ENCODE measurements at regions not wholly inside any gene's neighbourhood (a gene's known extent, or its start where the extent isn't known, plus 50 kb on each side); places are given as distances from the start of the nearest gene placed in this dataset.
"Not testable (repeated sequence)": the region's sequence is repeated elsewhere in the genome, so short reads cannot be mapped to it uniquely, and the experiment has no call there.

DNA sequence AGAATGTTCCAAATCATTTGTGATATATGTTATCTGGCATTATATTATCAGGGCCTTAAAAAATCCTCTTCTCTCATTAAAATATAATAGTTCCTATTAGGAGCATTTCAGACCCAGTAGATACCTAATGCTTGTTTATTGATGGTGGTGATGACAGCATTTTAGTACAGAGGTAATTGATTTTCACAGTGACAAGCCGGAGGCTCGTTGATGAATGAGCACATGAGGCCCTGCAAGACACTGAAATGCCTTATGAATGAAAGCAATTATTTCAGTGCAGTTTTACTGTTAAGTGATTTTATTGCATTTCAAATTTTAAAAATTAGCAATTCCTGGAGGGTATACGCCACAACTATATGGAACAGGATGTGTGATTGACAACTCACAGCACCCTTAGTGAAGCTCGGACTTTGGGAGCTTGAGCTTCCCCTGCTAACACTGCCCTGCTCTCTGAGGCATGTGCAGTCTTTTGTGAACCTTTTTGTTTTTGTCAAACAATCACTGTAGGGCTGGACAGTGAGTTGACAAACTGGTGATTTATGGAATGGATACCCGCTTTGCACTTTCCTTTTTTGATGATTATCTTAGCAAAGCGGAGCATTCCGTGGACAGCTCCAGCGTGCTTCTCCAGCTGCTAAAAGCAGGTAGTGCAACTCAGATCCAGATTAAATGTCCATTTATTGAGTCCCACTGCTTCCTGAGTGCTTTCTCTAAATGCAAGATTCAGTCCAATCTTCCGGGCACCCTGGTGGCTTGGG lies 187.0 kb upstream of the ATP10A start:
- Mint-ChIP-seq H3K36me3 (no peaks in the 10 kb centered on the region), H3K9me3 (ENCODE audit: low read depth) (no peaks in the 10 kb centered on the region), H3K4me3 (no peak overlapping the region), H3K4me1 (ENCODE audit: low read depth) (no peaks in the 10 kb centered on the region), H3K27me3 (peaks cover 2% of the 10 kb centered on the region), H3K27ac (no peak overlapping the region)

DNA sequence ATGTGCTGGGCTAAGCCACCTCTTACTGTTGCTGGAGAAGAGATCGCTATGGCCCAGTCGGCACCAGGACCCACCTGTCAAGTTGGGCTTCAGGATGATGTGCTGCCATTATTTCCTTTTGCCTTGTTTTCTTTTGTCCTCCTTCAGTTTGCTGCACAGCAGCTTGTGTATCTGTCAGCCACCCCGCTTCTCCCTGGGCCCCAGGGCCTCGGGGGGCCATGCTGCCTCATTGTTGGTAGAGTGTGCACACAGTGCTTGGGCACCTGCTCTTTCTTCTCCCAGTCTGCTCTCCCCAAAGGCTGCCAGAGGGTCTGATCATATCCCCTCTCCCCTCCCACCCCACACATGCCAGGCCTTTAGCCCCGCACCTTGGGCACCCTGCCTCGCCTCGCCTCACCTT lies 185.5 kb upstream of the ATP10A start:
- Mint-ChIP-seq H3K27ac (no peak overlapping the region), H3K9me3 (ENCODE audit: low read depth) (no peaks in the 10 kb centered on the region), H3K4me3 (no peak overlapping the region), H3K36me3 (no peaks in the 10 kb centered on the region), H3K27me3 (peaks cover 6% of the 10 kb centered on the region), H3K4me1 (ENCODE audit: low read depth) (no peaks in the 10 kb centered on the region)

DNA sequence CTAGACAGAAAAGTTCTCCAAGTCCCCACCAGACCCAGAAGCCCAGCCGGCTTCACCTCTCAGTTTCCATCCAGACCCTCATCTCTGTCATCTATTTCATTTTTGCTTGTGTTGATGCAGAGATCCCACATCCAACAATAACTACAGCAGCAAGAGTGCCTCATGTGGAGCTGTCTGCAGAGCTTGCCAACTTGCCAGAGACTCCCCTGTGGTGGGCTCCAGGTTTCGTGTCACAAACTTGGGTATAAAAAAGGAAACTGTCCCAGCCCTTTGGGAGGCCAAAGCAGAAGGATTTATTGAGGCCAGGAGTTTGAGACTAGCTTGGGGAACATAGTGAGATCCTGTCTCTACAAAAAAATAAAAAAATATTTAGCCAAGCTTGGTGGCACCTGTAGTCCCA lies 182.4 kb upstream of the ATP10A start:
- H3K9me3 Mint-ChIP-seq (ENCODE audit: low read depth): no peaks in the 10 kb centered on the region
- H3K4me1 Mint-ChIP-seq (ENCODE audit: low read depth): no peaks in the 10 kb centered on the region
- H3K27me3 Mint-ChIP-seq: peaks cover 12% of the 10 kb centered on the region
- no peak overlapping the region for H3K27ac Mint-ChIP-seq
- no peaks in the 10 kb centered on the region for H3K36me3 Mint-ChIP-seq
- H3K4me3 Mint-ChIP-seq: no peak overlapping the region

DNA sequence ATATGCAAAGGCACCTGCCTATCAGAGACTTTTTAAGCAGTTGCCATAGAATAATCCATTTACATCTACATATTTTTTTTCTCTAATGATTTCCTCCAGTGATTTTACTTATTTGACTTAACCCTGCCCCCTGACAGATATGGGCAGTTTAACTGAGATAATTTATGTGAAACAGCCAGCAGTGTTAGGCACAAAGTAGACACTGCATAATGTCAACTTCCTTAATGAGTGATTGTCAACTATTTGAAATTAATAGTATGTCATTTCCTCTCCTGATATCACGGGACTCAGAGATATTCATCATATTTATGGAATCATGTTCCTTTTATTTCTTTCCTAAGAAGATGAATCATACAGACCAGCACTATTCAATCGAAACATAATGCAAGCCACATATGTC lies 179.9 kb upstream of the ATP10A start:
- Mint-ChIP-seq H3K27me3 (peaks cover 16% of the 10 kb centered on the region), H3K27ac (no peak overlapping the region), H3K9me3 (ENCODE audit: low read depth) (no peaks in the 10 kb centered on the region), H3K4me3 (no peak overlapping the region), H3K36me3 (no peaks in the 10 kb centered on the region), H3K4me1 (ENCODE audit: low read depth) (no peaks in the 10 kb centered on the region)

DNA sequence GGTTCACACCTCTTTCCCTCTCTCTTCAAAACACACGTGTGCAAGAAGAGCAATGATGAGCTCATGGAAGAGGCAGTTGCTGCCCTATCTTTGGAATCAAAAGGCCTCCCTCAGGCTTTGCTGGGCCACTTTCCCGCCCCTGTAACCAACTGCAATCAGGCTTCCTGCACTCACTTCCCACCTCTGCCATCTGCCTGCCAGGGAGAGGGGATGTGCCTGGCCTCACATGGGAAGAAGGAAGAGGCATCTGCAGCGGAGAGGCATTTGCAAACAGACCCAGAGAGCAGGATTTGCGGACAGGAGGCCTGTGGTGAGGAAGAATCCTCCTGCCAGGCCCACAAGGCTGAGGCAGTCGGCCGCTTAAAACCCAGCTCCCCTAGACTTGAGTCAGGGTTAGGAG lies 175.6 kb upstream of the ATP10A start:
- H3K27ac Mint-ChIP-seq: no peak overlapping the region

DNA sequence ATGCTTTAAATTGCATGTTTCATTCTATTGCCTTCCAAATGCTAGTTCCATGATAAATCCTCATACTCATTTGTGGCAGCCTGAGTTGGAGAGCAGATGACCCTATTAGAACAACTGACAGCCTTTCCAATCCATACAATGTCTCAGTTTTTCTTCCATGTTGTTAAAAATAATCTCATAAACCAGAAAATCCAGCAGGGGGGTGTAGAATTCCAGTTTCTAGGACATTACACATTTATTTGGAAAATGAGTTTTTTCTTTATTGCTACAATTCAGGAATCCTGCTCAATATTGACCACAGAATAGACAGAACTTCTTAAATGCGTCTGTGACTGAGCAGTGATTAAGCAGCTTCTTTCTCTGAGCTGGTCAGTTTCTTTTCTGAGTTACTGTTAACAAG lies 174.2 kb upstream of the ATP10A start:
- H3K4me1 Mint-ChIP-seq (ENCODE audit: low read depth): no peaks in the 10 kb centered on the region
- no peak overlapping the region for H3K27ac Mint-ChIP-seq
- peaks cover 9% of the 10 kb centered on the region for H3K27me3 Mint-ChIP-seq
- no peak overlapping the region for H3K4me3 Mint-ChIP-seq
- H3K9me3 Mint-ChIP-seq (ENCODE audit: low read depth): no peaks in the 10 kb centered on the region
- H3K36me3 Mint-ChIP-seq: no peaks in the 10 kb centered on the region

More for the DNA sequence above, 175.6 kb upstream of the ATP10A start:
- peaks cover 14% of the 10 kb centered on the region for H3K27me3 Mint-ChIP-seq
- H3K9me3 Mint-ChIP-seq (ENCODE audit: low read depth): no peaks in the 10 kb centered on the region
- no peak overlapping the region for H3K4me3 Mint-ChIP-seq
- no peaks in the 10 kb centered on the region for H3K4me1 Mint-ChIP-seq (ENCODE audit: low read depth)
- H3K36me3 Mint-ChIP-seq: no peaks in the 10 kb centered on the region

DNA sequence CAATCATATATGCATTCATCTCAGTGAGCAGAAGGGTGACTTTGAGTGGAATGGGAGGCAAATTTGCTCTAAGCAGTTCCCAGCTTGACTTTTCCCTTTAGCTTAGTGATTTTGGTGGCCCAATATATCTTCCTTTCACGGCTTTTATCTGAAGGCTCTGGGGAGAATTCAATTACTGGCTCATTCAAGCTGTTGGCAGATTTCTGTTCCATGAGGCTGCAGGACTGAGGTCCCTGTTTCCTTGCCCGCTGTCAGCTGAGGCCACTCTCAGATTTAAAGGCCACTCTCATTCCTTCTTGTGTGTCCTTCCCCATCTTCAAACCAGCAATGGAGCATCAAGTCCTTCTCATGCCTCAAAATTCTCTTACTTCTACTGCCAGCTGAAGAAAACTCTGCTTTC lies 170.4 kb upstream of the ATP10A start:
- Mint-ChIP-seq H3K27me3 (peaks cover 2% of the 10 kb centered on the region), H3K4me3 (no peak overlapping the region), H3K4me1 (ENCODE audit: low read depth) (no peaks in the 10 kb centered on the region), H3K27ac (no peak overlapping the region), H3K9me3 (ENCODE audit: low read depth) (no peaks in the 10 kb centered on the region), H3K36me3 (no peaks in the 10 kb centered on the region)

DNA sequence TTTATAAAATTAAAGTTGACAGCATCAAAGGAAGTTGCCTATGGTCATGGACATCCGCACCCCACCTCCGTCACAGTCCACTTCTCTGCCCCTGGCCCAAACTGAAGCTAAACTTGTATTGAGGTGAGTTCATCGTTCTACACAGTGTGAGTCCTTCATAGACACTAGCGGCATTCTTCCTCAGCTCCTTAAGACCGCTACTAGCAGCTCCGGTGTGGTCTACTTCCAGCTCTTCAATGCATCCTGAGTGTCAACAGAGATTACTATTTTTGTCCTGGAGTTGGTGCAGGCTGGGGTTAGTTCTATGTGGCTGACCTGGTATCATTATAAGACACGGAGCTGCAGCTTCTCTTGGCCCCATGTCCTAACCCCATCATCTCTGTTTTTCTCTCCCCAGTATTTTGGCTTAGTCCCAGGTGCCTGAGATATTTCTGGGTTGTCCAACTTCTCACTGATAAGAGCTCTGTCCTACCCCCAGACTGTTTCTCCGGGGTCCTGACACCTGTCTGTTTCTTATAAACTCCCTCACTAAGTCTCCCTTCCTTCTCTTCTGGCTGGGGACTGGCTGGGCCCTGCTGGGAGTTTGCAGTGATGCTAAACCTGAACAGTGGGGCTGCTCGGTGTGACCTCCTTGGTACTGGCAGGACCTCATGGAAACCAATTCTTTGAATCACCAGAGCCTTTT lies 169.2 kb upstream of the ATP10A start:
- Mint-ChIP-seq H3K4me3 (no peak overlapping the region), H3K9me3 (ENCODE audit: low read depth) (no peaks in the 10 kb centered on the region), H3K4me1 (ENCODE audit: low read depth) (no peaks in the 10 kb centered on the region), H3K27ac (no peak overlapping the region), H3K36me3 (no peaks in the 10 kb centered on the region), H3K27me3 (peaks cover 2% of the 10 kb centered on the region)

DNA sequence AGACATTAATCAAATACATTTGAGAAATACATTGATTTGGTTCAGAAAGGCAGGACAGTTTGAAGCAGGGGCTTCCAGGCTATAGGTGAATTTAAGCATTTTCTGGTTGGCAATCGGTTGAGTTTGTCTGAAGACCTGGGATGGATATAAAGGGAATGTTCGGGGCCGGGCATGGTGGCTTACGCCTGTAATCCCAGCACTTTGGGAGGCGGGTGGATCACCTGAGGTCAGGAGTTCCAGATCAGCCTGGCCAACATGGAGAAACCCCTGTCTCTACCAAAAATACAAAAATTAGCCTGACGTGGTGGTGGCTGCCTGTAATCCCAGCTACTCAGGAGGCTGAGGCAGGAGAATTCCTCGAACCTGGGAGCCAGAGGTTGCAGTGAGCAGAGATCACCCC lies 166.5 kb upstream of the ATP10A start:
- H3K36me3 Mint-ChIP-seq; H3K27me3 Mint-ChIP-seq; H3K4me3 Mint-ChIP-seq; H3K4me1 Mint-ChIP-seq (ENCODE audit: low read depth); H3K27ac Mint-ChIP-seq; H3K9me3 Mint-ChIP-seq (ENCODE audit: low read depth): not testable (repeated sequence)

DNA sequence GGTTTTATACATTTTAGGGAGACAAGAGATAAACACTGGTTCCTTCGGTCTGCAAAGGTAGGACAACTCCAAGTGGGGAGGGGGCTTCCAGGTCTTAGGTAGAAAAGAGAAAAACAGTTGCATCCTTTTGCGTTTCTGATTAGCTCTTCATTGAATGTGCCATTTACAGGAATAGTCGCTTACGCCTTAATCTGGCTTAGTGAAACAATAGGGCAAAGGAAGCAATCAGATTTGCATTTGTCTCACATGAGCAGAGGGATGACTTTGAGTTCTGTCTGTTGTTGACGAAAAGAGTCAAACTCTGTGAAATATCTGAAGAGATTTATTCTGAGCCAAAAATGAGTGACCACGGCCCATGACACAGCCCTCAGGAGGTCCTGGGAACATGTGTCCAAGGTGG lies 166.0 kb upstream of the ATP10A start:
- no peaks in the 10 kb centered on the region for H3K27me3 Mint-ChIP-seq
- H3K9me3 Mint-ChIP-seq (ENCODE audit: low read depth): no peaks in the 10 kb centered on the region
- H3K36me3 Mint-ChIP-seq: no peaks in the 10 kb centered on the region
- no peak overlapping the region for H3K27ac Mint-ChIP-seq
- H3K4me1 Mint-ChIP-seq (ENCODE audit: low read depth): no peaks in the 10 kb centered on the region
- H3K4me3 Mint-ChIP-seq: no peak overlapping the region

DNA sequence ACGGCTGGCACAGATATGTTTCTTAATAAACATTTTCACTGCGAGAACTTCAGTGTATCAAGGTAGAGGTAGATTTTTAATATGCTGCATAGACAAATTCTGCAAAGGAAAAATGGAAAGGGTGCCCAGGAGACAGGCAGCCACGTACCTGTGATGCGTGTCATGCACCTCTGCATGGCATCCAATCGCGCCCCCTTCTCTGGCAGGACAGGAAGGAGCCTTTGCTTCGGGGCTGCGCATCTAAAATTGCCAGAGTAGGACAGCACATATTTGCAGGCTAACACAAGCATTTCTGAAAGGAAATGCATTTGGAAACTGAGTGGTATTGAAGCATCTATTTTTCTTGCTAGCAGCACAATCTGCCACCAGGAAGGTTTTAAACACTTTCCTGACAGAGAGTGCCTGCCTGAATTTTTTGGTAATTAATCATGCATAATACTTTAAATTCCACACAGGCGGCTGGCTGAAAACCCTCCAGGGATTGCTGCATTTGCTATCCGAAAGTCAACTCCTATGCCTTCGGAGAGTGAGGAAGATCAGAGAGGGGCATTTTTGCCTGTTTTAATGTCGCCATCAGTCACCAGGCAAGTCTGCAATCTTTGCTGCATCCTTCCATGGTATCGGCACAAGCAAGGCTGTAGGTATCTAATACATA lies 165.1 kb upstream of the ATP10A start:
- Mint-ChIP-seq H3K4me1 (ENCODE audit: low read depth) (no peaks in the 10 kb centered on the region), H3K4me3 (no peak overlapping the region), H3K27me3 (peaks cover 2% of the 10 kb centered on the region), H3K9me3 (ENCODE audit: low read depth) (no peaks in the 10 kb centered on the region), H3K27ac (no peak overlapping the region), H3K36me3 (no peaks in the 10 kb centered on the region)

DNA sequence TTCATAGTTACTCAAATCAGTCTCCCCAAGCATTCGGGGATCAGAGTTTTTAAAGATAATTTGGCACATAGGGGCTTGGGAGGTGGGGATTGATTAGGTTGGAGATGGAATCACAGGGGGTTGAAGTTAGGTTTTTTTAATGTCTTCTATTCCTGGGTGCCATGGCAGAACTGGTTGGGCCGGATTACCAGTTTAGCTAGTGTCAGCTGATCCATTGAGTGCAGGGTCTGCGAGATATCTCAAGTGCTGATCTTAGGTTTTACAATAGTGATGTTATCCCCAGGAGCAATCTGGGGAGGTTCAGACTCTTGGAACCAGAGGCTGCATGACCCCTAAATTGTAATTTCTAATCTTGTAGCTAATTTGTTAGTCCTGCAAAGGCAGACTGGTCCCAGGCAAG lies 163.5 kb upstream of the ATP10A start:
- H3K9me3 Mint-ChIP-seq (ENCODE audit: low read depth); H3K27ac Mint-ChIP-seq; H3K4me1 Mint-ChIP-seq (ENCODE audit: low read depth); H3K36me3 Mint-ChIP-seq; H3K4me3 Mint-ChIP-seq; H3K27me3 Mint-ChIP-seq: not testable (repeated sequence)

DNA sequence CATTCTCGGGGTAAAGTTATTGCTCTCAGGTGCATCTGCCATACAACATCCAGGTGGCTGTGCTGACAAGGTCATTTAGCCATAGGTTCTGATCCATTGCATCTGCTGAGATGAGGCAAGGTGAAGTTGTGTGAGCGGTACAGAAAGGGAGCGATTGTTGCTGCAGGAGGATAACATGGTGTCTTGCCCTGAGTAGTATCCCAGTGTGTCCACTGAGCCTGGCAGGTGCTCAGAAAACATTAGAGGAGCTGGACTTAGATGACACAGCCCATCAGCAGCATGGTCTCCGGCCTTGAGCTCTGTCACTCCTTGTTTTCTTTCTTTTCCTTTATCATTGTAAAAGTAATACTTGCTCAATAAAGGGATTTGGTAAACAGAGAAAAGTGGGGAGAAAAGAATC lies 161.1 kb upstream of the ATP10A start:
- Mint-ChIP-seq H3K4me1 (ENCODE audit: low read depth) (no peaks in the 10 kb centered on the region), H3K27me3 (peaks cover 2% of the 10 kb centered on the region), H3K4me3 (no peak overlapping the region), H3K9me3 (ENCODE audit: low read depth) (no peaks in the 10 kb centered on the region), H3K36me3 (no peaks in the 10 kb centered on the region), H3K27ac (no peak overlapping the region)

DNA sequence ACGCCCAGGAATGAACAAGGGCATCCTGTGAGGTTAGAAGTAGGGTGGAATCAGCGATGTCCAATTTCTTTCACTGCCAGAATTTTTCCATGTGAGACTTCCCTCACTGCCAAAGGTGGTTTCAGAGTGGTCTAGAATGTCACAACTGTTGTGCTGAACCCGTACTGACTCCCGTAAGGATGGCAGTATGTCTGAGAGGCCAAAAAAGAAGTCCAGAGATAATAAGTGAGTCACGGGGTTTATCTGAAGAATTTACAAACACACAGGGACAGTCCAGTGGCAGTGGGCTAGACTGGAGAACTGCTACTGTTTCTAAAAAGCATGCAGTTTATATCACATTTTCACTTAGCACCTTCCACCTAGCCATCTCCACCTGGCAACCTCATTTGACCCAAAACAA lies 160.6 kb upstream of the ATP10A start:
- H3K36me3 Mint-ChIP-seq: no peaks in the 10 kb centered on the region
- H3K27ac Mint-ChIP-seq: no peak overlapping the region
- H3K4me3 Mint-ChIP-seq: no peak overlapping the region
- peaks cover 2% of the 10 kb centered on the region for H3K27me3 Mint-ChIP-seq
- H3K9me3 Mint-ChIP-seq (ENCODE audit: low read depth): no peaks in the 10 kb centered on the region
- H3K4me1 Mint-ChIP-seq (ENCODE audit: low read depth): no peaks in the 10 kb centered on the region

DNA sequence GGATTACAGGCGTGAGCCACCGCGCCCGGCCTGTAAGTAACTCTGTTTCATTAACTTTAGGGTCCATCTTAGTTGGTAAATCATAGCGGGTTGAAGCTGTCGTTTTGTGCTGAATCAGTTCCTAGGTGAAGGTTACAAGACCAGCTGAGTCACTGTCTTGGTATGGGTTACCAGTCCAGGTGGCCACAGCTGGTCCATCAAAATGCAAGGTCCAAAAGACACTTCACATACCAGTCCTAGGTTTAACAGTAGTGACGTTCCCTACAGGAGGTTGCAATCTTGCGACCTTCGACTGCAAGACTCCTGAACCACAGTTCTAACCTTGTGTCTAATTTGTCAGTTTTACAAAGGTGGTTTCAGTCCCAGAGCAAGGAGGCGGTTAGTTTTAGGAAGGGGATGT lies 160.1 kb upstream of the ATP10A start:
- H3K27ac Mint-ChIP-seq: no peak overlapping the region
- H3K4me3 Mint-ChIP-seq: no peak overlapping the region
- peaks cover 2% of the 10 kb centered on the region for H3K27me3 Mint-ChIP-seq
- H3K9me3 Mint-ChIP-seq (ENCODE audit: low read depth): no peaks in the 10 kb centered on the region
- H3K36me3 Mint-ChIP-seq: no peaks in the 10 kb centered on the region
- no peaks in the 10 kb centered on the region for H3K4me1 Mint-ChIP-seq (ENCODE audit: low read depth)

All from activated naive CD8-positive, alpha-beta T cell (primary cell).